Transverse colon (tissue), 4 donors: ENCODE measurements at regions not wholly inside any gene's neighbourhood (a gene's known extent, or its start where the extent isn't known, plus 50 kb on each side); places are given as distances from the start of the nearest gene placed in this dataset.

Experiments used
- DNase-seq: peaks from one replicate; pipeline ENCODE4 v3.0.0-alpha.2; 2019
- H3K27ac ChIP-seq, 4 donors: fragments of 200-600 bp; sonication (generic); 2 replicates each; pipeline ENCODE4 v1.5.1; 2016 to 2018; ENCODE audit warnings: inconsistent platforms in 4 of 4
- H3K27me3 ChIP-seq: fragments of 200-600 bp; sonication (generic); 2 replicates; pipeline ENCODE4 v1.5.1; 2017; ENCODE audit warnings: inconsistent platforms
- H3K36me3 ChIP-seq, 4 donors: fragments of 200-600 bp; sonication (generic); 2 replicates each; pipeline ENCODE4 v1.5.1; 2017 to 2019; ENCODE audit warnings: inconsistent platforms in 4 of 4
- H3K4me1 ChIP-seq, 4 donors: fragments of 200-600 bp; sonication (generic); 2 replicates each; pipeline ENCODE4 v1.5.1; 2017 to 2020; ENCODE audit warnings: inconsistent platforms in 4 of 4
- H3K4me3 ChIP-seq, 4 donors: fragments of 200-600 bp; sonication (generic); 1 replicate in 1 of 4; 2 replicates in 3 of 4; pipeline versions ENCODE4 v1.5.1 to v1.6.1; 2017 to 2019; ENCODE audit warnings: inconsistent platforms in 4 of 4
- H3K9me3 ChIP-seq, 2 donors: fragments of 200-600 bp; sonication (generic); 2 replicates each; pipeline ENCODE4 v1.5.1; 2017 to 2019; ENCODE audit warnings: inconsistent platforms in 2 of 2
- CTCF ChIP-seq, 5 experiments: fragments of 200-600 bp in 3 of 5; fragments of 450-650 bp in 2 of 5; sonication (generic) in 3 of 5; IDR thresholded peaks; 1 replicate in 2 of 5; 2 replicates in 3 of 5; pipeline ENCODE4 v1.5.1; 2016 to 2017; ENCODE audit warnings: antibody characterized with exemption in 5 of 5, inconsistent platforms in 3 of 5, mild to moderate bottlenecking in 2 of 5, moderate library complexity in 1 of 5
- EP300 ChIP-seq: sonication (generic); formaldehyde crosslinking; IDR thresholded peaks from one replicate; pipeline ENCODE4 v1.6.1; 2017; ENCODE audit warnings: antibody characterized with exemption, low read depth
- POLR2A ChIP-seq: fragments of 450-650 bp; IDR thresholded peaks from one replicate; pipeline ENCODE4 v1.6.1; 2016; ENCODE audit warnings: antibody characterized with exemption, mild to moderate bottlenecking, moderate library complexity
- POLR2AphosphoS5 ChIP-seq, 3 donors: sonication (generic); formaldehyde crosslinking; IDR thresholded peaks; one replicate each; pipeline ENCODE4 v1.6.1; 2016; ENCODE audit warnings: antibody characterized with exemption in 3 of 3
- WGBS, 2 donors: methylation state at CpG; one replicate each; pipeline ENCODE4 v1.1.5; 2018; ENCODE audit warnings: low coverage in 1 of 2; 5-methylcytosine and 5-hydroxymethylcytosine counted together
- in situ Hi-C, 4 donors: fragments of 200-750 bp; cut with MboI; loops; one replicate each; pipeline versions ENCODE4 v1.15.0 to v1.15.1; 2017; ENCODE audit warnings: low sequenced_read_pairs in 3 of 4, low pct_ligation_motif_present in 1 of 4, low pct_unique_long_range_greater_than_20kb in 1 of 4
- intact Hi-C: fragments of 100-400 bp; cut with DNase I; formaldehyde crosslinking; loops from one replicate; pipeline ENCODE4 v1.15.1; 2023; ENCODE audit warnings: low total_unique reads

DNA sequence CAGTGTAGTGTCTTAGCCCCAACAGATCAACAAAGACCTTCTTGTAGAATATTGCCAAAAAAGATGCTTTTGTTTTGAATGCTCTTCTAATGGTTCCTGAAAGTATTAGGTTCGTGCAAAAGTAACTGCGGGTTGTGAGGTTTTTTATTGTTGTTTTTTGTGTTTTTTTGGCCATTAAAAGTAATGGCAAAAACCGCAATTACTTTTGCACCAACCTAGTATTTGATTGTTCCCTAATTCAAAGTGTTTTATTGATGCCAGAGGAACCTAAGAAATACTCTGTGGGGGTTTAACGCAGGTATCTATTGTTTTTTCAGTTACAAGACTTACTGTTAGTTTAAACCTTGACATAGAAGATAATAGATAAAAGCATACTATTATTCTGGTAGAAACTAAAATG, 150.8 kb upstream of the DAAM1 start:
- intact Hi-C loops, result no loop called here
- Histone ChIP-seq H3K27ac (no peak overlapping the region), H3K4me1 (no peaks in the 10 kb centered on the region), H3K36me3 (no peaks in the 10 kb centered on the region), H3K4me3 (no peak overlapping the region), H3K9me3 (no peaks in the 10 kb centered on the region), H3K27me3 (no peaks in the 10 kb centered on the region)
- TF ChIP-seq POLR2AphosphoS5 (IDR thresholded peaks at IDR 0.05) (no peak), CTCF (IDR thresholded peaks at IDR 0.05) (no peak), POLR2A (no peak), EP300 (no peak)
- no peak for DNase-seq
- 76 to 79% methylated on average over 4 of the region's 4 CpGs for WGBS, 2 donors
- in situ Hi-C loops, result loop anchor here in 1 of 4 donors (25.0 kb wide), 1 partner anchor 525 kb away; no protein-coding TSS in a partner anchor

DNA sequence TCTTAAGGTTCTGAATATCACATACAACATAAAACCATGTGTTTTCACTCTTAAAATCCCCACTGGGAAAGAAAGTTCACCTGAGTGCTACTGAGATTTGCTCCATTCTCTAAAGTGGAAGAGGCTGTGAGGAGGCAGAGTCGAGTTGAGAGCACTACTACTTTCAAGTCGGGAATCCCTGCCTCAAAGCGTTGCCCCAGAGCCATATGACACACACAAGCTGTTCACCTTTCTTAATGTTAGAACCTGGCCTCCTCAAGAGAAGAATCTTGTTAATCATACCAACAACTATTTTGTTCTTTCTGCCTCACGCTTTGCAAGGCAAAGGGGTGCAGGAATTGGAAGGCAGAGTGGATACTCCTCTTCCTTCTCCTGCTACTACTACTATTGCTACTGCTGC, 149.7 kb upstream of the DAAM1 start:
- no peaks in the 10 kb centered on the region for H3K9me3 ChIP-seq
- intact Hi-C loops, result no loop called here
- in situ Hi-C loops, result loop anchor here in 1 of 4 donors (25.0 kb wide), 1 partner anchor 526 kb away; no protein-coding TSS in a partner anchor

DNA sequence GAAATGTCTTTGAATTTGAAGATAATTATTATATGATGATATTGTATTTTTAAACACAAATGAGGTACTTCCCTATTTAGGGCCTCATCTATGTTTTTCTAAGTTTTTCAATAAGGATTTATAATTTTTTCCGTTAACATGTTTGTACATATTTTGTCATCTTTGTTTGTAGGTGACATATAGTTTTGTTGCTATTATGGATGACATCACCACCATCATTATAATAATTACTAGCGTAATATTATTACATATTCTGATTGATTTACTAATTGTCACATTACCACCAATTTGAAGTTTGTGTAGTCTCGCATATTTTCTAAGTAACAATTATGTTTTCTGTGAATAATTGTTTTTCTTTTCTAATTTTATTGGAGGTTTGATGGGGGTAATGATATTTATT, 147.2 kb upstream of the DAAM1 start:
- no peaks in the 10 kb centered on the region for H3K4me1 ChIP-seq
- no peak overlapping the region for H3K4me3 ChIP-seq
- no peaks in the 10 kb centered on the region for H3K27me3 ChIP-seq
- WGBS, 2 donors, result 93 to 94% methylated on average over 3 of the region's 3 CpGs
- TF ChIP-seq POLR2AphosphoS5 (IDR thresholded peaks at IDR 0.05) (no peak), POLR2A (no peak), EP300 (no peak)
- H3K27ac ChIP-seq, result no peak overlapping the region
- in situ Hi-C loops, result loop anchor here in 1 of 4 donors (25.0 kb wide), 1 partner anchor 529 kb away; no protein-coding TSS in a partner anchor
- H3K9me3 ChIP-seq, result no peaks in the 10 kb centered on the region
- no peak for DNase-seq
- no peaks in the 10 kb centered on the region for H3K36me3 ChIP-seq
- intact Hi-C loops, result no loop called here

More for the DNA sequence above, 149.7 kb upstream of the DAAM1 start:
- Histone ChIP-seq H3K4me3 (no peak overlapping the region), H3K4me1 (no peaks in the 10 kb centered on the region), H3K27ac (no peak overlapping the region), H3K27me3 (no peaks in the 10 kb centered on the region), H3K36me3 (no peaks in the 10 kb centered on the region)
- TF ChIP-seq POLR2AphosphoS5 (IDR thresholded peaks at IDR 0.05) (no peak), EP300 (no peak), POLR2A (no peak), CTCF (IDR thresholded peaks at IDR 0.05) (no peak)
- 95 to 100% methylated on average over 3 to 4 of the region's 4 CpGs for WGBS, 2 donors
- DNase-seq, result no peak

GRCh38 chr14:59044707-59045106, 143.8 kb upstream of the DAAM1 start:
- Histone ChIP-seq H3K4me3 (no peak overlapping the region), H3K36me3 (no peaks in the 10 kb centered on the region), H3K4me1 (peaks cover 0 to 5% (median 0%) of the 10 kb centered on the region in 4 donors), H3K27ac (no peak overlapping the region), H3K27me3 (no peaks in the 10 kb centered on the region), H3K9me3 (no peaks in the 10 kb centered on the region)
- in situ Hi-C loops, result loop anchor here in 1 of 4 donors (25.0 kb wide), 1 partner anchor 532 kb away; no protein-coding TSS in a partner anchor
- WGBS, 2 donors, result 85 to 92% methylated on average over 2 to 6 of the region's 6 CpGs
- no peak for DNase-seq
- intact Hi-C loops, result no loop called here
- TF ChIP-seq EP300 (no peak), POLR2A (no peak), CTCF (IDR thresholded peaks at IDR 0.05) (no peak), POLR2AphosphoS5 (IDR thresholded peaks at IDR 0.05) (no peak)

- intact Hi-C loops (no loop called here), in situ Hi-C loops (loop anchor here in 1 of 4 donors (25.0 kb wide), 1 partner anchor 534 kb away; no protein-coding TSS in a partner anchor)
- Histone ChIP-seq H3K27ac (no peak overlapping the region), H3K4me3 (no peak overlapping the region), H3K36me3 (no peaks in the 10 kb centered on the region), H3K27me3 (no peaks in the 10 kb centered on the region), H3K4me1 (peaks cover 0 to 5% (median 0%) of the 10 kb centered on the region in 4 donors), H3K9me3 (no peaks in the 10 kb centered on the region)
- no peak for DNase-seq
- WGBS, 2 donors, result 0 to 36% methylated on average over 1 to 2 of the region's 2 CpGs
- no peak for TF ChIP-seq POLR2A
- TF ChIP-seq EP300, result no peak
- no peak for TF ChIP-seq CTCF (IDR thresholded peaks at IDR 0.05)
- no peak for TF ChIP-seq POLR2AphosphoS5 (IDR thresholded peaks at IDR 0.05)
Observed at GRCh38 chr14:59046746-59047145, 141.7 kb upstream of the DAAM1 start.
